Astrocyte of the spinal cord (primary cell): ENCODE measurements at regions not wholly inside any gene's neighbourhood (a gene's known extent, or its start where the extent isn't known, plus 50 kb on each side); places are given as distances from the start of the nearest gene placed in this dataset.

Source experiments
- DNase-seq: peaks from one replicate; pipeline ENCODE4 v3.0.0; 2011; ENCODE audit warnings: low read depth, low spot score
- H3K4me3 ChIP-seq: 2 replicates; pipeline ENCODE4 v1.5.1; 2011; ENCODE audit warnings: low read depth, mild to moderate bottlenecking, low read length, moderate library complexity
- CTCF ChIP-seq: IDR thresholded peaks from 2 replicates; pipeline ENCODE4 v1.5.1; 2012; ENCODE audit warnings: low read depth, mild to moderate bottlenecking, low read length, inconsistent platforms
- in situ Hi-C: cut with HindIII; loops from 2 replicates; pipeline ENCODE4 v1.10.0; 2017; ENCODE audit warnings: low sequenced_read_pairs

- H3K4me3 ChIP-seq: no peak overlapping the region
- DNase-seq: no peak
- no peak for TF ChIP-seq CTCF
- in situ Hi-C loops: no loop called here
Observed at GRCh38 chr6:6832439-6832838, 243.9 kb downstream of the LY86 start.

DNA sequence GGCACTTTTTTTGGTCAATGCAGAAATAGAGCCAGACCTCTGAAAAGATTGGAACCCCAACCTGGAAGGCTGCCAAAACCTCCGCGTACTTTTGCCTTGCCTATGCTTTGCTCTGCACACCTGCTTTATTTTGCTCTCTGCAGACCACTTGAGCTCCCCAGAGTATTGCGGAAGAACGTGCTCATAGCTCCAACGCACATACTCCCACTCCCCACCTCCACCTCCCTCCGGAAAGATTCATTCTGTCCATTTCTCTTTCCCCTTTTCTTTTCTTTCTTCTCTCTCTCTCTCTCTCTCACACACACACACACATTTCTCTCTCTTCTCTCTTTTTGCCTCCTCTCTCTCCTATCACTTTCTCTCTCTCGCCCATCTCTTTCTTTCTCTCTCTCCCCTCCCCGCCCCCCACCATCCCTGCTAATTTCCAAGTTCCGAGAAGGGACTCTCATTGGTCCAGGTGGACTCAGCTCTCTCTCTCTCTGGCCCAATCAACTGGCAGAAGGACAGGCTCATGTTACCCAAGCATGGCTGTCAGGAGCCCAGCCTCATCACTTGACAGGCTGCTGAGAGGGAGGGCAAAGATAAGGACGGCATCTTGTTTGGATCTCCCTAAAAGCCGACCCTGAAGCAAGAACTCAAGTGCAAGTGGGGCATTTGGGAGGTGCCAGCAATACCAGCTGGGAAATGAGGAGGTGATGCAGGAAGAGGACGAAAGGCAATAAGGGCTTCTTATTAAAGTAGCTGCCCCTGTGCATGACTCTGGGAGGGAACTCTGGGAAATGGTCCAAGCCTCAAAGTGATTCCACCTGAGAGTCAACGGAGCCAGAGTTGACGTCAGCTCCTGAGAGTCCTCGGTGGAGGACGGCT, 246.1 kb downstream of the LY86 start:
- no peak overlapping the region for H3K4me3 ChIP-seq
- DNase-seq: no peak
- in situ Hi-C loops: no loop called here
- TF ChIP-seq CTCF: no peak

DNA sequence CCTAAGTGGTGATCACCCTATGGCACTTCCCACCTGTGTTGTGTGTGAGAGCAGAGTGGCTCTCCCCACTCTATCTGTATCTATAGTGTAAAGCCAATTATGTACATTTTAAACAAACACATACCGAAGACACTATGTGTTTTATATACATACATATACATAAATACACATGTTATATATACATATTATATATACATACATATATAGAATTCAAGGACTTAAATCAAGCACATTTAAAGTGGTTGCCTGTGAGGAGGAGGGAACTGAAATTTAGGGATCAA, 246.6 kb downstream of the LY86 start:
- no peak for DNase-seq
- in situ Hi-C loops: no loop called here
- TF ChIP-seq CTCF: no peak
- H3K4me3 ChIP-seq: no peak overlapping the region

DNA sequence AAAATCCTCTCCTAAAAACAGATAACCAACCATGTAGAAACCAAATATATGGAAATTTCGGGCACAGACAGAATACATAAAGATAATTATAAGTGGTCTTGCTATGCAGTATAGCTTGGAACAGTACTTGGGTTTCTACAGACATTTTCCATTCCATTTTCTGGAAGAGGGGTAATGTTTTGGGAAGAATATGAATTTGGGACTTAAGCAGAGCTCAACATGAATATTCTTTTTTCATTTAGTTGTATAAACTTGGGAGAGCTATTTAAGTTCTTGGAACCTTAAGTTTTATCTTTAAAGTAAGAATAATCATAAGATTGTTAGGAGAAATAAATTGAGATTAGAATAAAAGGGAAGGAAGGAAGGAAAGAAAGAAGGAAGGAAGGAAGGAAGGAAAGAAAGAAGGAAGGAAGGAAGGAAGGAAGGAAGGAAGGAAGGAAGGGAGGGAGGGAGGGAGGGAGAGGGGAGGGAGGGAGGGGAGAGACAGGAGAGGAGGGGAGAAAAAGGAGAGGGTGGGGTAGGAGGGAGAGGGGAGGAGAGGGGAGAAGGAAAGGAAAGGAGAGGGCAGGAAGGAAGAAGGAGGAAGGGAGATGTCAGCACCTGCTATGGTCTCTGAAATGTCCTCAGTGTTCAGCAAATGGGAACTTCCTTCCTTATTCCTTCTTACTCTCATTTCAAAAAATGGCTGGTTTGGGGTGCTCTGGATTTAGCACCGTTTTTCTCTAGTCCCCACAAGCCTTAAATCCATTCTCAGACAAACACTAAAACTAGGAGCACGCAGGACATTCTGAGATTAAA, 248.3 kb downstream of the LY86 start:
- TF ChIP-seq CTCF: no peak
- in situ Hi-C loops: no loop called here
- DNase-seq: no peak
- no peak overlapping the region for H3K4me3 ChIP-seq

DNA sequence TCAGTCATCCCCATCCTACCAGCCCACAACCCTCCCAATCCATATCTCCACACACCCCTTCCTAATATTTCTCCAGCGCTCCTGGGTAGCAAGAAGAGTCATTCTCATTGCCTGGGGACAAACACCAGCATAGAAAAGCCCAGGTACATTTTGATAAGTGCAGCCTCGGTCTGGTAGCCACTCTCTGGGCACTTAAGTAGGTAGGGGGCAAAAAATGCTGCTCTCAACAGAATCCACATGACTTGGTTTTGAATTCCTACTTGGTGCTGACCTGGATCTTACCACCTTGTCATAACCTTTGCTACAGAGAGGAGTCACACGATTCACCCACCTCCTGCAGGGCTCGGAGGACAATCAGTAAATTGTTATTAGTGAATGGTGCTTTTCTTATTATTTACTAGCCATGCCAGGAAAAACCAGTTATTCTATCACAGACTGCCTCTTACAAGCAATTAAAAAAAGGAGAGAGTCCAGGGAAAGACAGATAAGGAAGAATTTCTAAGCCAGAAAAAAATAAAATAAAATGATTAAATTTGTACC, 249.1 kb downstream of the LY86 start:
- TF ChIP-seq CTCF: no peak
- no peak for DNase-seq
- in situ Hi-C loops: no loop called here

DNA sequence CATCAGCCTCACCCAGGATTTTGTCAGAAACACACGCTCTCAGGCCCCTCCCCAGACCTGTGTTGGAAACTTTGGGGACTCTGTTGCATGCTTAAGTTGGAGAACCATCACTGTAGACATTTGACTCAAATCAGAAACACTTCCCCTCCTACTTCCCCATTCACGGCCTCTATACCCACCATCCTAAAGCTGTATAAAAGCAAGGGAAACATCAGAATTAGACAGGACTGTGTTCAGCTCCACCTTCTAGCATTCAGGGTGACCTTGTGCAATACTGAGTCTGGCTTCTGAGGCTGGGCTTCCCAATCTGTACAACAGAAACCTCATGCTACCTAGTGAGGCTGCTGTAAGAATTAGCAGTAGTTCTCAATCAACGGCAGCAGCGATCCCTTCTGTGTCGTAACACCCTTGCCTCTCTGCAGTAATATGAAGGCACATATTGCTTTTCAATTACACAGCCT, 252.3 kb downstream of the LY86 start:
- in situ Hi-C loops: no loop called here
- no peak for DNase-seq
- no peak for TF ChIP-seq CTCF
- no peak overlapping the region for H3K4me3 ChIP-seq

More for the DNA sequence above, 249.1 kb downstream of the LY86 start:
- H3K4me3 ChIP-seq: no peak overlapping the region
